Activated naive CD8-positive, alpha-beta T cell (primary cell): ENCODE measurements at regions not wholly inside any gene's neighbourhood (a gene's known extent, or its start where the extent isn't known, plus 50 kb on each side); places are given as distances from the start of the nearest gene placed in this dataset.

Source experiments
- H3K27ac Mint-ChIP-seq: one replicate; pipeline ENCODE4 v1.8.0; 2021; ENCODE audit warnings: mixed read lengths
- H3K27me3 Mint-ChIP-seq: one replicate; pipeline ENCODE4 v1.8.0; 2021; ENCODE audit warnings: mixed read lengths
- H3K36me3 Mint-ChIP-seq: one replicate; pipeline ENCODE4 v1.8.0; 2021; ENCODE audit warnings: mixed read lengths
- H3K4me1 Mint-ChIP-seq: one replicate; pipeline ENCODE4 v1.8.0; 2021; ENCODE audit warnings: low read depth, mixed read lengths
- H3K4me3 Mint-ChIP-seq: one replicate; pipeline ENCODE4 v1.8.0; 2021; ENCODE audit warnings: mild to moderate bottlenecking, mixed read lengths
- H3K9me3 Mint-ChIP-seq: one replicate; pipeline ENCODE4 v1.8.0; 2021; ENCODE audit warnings: low read depth, mixed read lengths

DNA sequence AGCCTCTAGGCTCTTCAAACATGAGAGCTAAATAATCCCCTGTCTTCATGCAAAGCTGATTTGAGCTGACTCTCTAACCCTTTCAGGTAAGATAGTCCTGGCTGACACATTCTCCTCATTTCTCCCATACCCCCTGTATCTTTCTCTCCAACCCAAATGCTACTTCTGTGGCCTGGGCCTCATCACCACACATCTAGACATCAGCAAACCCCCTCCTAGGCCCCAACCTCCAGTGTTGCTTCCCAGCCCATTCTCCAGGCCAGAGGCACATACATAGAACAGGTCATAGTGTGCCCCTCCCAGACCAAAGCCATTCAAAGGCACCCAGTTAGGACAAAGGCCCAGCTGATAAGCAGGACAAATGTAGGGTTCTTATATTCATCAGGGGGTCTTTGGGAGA, 84.9 kb downstream of the ANKRD60 start:
- peaks cover 15% of the 10 kb centered on the region for H3K27me3 Mint-ChIP-seq
- H3K27ac Mint-ChIP-seq: no peak overlapping the region
- H3K4me3 Mint-ChIP-seq: no peak overlapping the region
- H3K4me1 Mint-ChIP-seq: no peaks in the 10 kb centered on the region
- no peaks in the 10 kb centered on the region for H3K9me3 Mint-ChIP-seq
- H3K36me3 Mint-ChIP-seq: no peaks in the 10 kb centered on the region

DNA sequence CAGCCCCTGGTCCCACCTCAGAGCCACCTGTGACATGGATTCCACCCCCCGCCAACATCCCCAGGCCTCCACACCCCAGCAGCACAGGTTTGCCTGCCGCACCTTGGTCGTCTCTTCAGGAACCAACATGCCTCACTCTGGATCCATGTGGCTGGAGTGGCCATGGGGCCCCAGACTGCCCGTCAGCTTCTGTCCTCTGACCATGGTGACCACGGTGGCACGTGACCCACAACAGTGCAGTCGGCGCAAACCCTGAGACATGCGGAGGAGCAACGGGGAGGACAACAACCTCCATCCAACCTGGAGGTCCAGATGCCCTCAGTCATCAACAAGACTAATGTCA, 85.6 kb downstream of the ANKRD60 start:
- Mint-ChIP-seq H3K27ac (no peak overlapping the region), H3K36me3 (no peaks in the 10 kb centered on the region), H3K27me3 (peaks cover 14% of the 10 kb centered on the region), H3K9me3 (no peaks in the 10 kb centered on the region), H3K4me1 (no peaks in the 10 kb centered on the region), H3K4me3 (no peak overlapping the region)

DNA sequence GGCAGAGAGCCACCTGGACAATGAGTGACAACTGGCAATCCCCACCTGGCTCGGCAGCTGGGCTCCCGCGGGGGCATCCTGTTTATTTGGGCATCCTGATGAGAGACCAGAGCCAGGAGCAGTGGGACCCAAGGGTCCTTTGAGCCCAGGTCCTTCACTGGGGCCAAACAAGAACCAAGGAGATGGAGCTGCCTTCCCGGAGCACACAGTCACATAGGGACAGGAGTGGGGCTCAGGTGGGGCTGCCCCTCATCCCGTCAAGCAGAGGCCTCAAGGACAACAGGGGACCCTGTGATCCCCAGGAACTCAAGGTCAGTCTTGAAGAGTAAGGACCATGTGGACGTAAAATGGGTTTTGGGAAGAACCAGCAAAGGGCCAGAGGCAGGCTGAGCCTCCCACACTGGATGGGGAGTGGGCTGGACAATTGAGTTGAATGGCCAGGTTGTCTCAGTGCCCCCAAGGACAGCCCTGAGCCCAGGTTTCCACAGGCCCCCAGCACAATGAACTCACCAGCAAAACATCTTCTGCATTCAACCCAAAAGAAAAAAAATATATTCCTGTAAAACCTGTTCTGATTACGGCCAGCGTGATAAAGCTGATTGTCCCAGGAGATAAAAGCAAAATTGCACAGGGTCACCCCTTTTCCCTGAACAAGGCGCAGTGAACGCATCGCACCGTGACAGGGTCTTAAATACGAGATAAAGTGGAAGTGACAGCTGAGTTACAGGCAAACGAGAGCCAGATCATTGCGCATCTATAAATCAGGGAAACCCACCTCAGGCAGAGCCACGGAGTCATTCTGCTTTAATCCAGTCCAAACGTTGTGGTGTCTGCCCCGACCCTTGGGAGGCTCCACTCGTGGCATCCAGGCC, 86.2 kb downstream of the ANKRD60 start:
- Mint-ChIP-seq H3K27me3 (peaks cover 16% of the 10 kb centered on the region), H3K4me3 (no peak overlapping the region), H3K36me3 (no peaks in the 10 kb centered on the region), H3K9me3 (no peaks in the 10 kb centered on the region), H3K4me1 (no peaks in the 10 kb centered on the region), H3K27ac (no peak overlapping the region)

DNA sequence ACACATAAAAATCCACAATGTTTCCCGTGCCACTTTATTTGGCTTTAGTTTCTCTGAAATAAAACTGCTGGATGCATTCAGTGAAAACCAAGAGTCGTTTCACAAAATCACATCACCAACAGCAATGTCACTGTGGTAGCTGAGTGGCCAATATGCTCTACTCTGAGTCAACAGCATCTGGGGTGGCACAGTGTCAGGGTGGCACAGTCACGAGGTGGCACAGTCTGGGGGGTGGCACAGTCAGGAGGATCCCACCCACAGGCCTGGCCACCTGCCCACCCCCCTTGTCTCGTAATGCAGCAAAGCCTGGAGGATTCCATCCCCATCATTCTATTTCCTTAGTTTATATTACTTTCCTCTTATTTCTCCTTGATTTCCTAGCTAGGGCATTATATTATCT, 87.0 kb downstream of the ANKRD60 start:
- no peak overlapping the region for H3K4me3 Mint-ChIP-seq
- peaks cover 19% of the 10 kb centered on the region for H3K27me3 Mint-ChIP-seq
- H3K9me3 Mint-ChIP-seq: no peaks in the 10 kb centered on the region
- no peak overlapping the region for H3K27ac Mint-ChIP-seq
- H3K4me1 Mint-ChIP-seq: no peaks in the 10 kb centered on the region
- H3K36me3 Mint-ChIP-seq: no peaks in the 10 kb centered on the region

DNA sequence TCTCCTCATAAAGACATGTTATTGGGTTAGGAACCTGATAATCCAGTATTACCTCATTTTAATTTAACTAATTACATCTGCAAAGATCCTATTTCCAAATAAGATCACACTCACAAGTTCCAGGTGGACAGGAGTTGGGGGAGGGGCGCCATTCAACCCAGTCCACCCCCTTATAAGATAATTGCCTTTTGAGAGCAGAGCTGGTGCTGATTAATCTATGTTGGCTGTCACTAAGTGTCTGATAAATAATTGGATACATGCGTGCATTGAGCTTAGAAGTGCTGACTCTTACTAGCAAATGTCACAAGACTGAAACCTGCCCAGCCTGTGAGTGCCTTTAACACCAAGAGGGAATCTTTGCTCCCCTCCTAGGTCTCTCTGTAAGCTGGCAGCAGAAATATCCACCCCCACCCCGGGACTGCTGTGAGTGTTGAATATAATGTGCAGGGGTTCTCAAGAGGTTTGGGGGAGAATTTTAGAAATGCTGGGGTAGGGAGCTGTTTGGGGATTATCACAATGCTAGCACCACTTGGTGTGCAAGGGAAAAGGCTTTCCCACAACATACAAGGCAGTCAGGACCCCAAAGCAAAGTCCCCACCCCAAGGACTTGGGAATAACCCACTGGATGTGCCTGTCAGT, 87.5 kb downstream of the ANKRD60 start:
- no peak overlapping the region for H3K4me3 Mint-ChIP-seq
- peaks cover 19% of the 10 kb centered on the region for H3K27me3 Mint-ChIP-seq
- no peaks in the 10 kb centered on the region for H3K36me3 Mint-ChIP-seq

DNA sequence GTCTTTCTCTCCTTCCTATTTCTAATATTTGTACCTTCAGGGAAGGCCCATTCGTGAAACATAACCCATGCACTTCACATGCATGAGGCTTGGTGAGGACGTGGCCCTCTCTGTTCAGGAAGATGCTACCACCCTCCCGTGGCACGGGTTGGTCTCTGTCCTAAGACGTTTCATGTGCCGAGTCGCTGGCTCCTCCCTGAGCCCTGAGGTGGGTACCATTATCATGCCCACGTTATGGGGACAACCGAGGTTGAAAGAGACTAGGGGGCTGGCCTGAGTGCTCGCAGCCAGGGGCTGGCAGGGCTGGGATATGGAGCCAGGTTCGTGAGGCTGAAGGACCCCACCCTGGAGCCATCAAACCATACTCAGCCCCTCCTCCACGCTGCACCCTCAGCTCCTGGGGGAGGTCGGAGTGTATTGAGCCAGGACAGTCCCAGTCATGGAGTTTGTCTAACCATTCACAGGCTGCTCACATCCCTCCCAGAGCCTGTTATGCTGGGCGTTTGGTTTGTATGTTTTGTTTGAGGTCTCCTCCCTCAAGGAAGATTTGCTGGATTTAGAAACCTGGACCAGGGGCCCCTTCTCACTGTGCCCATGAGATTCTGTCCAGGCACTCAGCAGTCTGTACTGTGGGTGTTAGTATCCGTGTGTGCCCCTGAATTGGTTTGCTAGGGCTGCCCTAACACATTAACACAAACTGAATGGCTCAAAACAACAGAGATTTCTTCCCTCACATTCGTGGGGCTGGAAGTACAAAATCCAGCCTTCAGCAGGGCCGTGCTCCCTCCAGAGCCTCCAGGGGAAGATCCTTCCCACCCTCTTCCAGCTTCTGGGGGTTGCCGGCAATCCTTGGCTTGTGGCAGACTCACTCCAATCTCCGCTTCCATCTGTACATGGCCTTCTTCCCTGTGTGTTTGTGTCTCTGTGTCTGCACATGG, 88.3 kb downstream of the ANKRD60 start:
- Mint-ChIP-seq H3K36me3 (no peaks in the 10 kb centered on the region), H3K4me3 (no peak overlapping the region), H3K27ac (no peak overlapping the region), H3K4me1 (peaks cover 2% of the 10 kb centered on the region), H3K9me3 (no peaks in the 10 kb centered on the region), H3K27me3 (peaks cover 21% of the 10 kb centered on the region)

More for the DNA sequence above, 87.5 kb downstream of the ANKRD60 start:
- Mint-ChIP-seq H3K9me3 (no peaks in the 10 kb centered on the region), H3K4me1 (no peaks in the 10 kb centered on the region), H3K27ac (no peak overlapping the region)

DNA sequence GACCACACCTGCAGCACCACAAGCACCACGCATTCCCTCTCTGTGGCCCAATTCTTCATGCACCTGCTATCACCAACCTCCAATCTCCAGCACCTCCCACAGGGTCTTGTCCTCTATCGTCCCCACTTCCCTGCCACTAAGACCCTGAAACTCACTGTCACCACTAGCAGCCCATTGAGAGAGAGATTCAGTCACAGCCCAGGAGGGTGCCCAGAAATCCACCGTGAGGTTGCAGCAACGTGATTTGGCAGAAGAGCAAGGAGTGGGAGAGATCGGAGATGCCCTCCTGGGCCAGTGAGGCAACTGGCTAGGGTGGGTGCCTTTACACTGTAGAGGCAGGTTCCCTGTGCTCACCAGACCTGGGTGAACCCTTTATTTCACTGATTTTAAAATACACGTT, 90.1 kb downstream of the ANKRD60 start:
- Mint-ChIP-seq H3K27me3 (peaks cover 30% of the 10 kb centered on the region), H3K27ac (no peak overlapping the region), H3K9me3 (no peaks in the 10 kb centered on the region), H3K4me1 (peaks cover 4% of the 10 kb centered on the region), H3K4me3 (no peak overlapping the region), H3K36me3 (no peaks in the 10 kb centered on the region)

DNA sequence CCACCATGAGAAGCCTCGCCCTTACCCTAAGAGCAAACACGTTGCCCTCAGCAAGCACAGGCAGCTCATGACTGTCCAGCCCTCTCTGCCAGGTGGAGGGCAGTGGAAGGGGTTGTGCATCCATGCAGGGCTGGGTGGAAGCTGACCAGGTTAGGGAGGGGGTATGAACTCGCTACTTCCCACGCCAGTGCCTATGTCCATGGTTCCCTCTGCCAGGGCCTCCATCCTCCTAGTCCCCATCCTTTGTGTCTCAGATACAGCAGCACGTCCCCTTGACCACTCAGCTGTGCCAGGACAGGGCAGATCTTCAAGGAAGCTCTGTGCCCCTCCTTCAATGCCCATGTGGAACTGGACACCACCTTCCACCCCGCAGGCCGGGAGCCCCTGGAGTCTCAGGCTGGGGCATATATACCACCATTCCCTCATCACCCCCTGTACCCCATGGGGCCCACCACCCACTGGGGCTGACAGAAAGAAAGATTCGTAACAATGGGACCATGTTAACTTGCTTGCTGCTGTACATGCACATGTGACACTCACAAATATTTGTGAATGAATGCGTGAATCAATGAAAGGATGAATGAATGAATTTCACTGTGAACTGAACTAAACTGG, 90.7 kb downstream of the ANKRD60 start:
- Mint-ChIP-seq H3K36me3 (no peaks in the 10 kb centered on the region), H3K4me1 (peaks cover 4% of the 10 kb centered on the region), H3K27me3 (peaks cover 30% of the 10 kb centered on the region), H3K27ac (no peak overlapping the region), H3K9me3 (no peaks in the 10 kb centered on the region), H3K4me3 (no peak overlapping the region)

DNA sequence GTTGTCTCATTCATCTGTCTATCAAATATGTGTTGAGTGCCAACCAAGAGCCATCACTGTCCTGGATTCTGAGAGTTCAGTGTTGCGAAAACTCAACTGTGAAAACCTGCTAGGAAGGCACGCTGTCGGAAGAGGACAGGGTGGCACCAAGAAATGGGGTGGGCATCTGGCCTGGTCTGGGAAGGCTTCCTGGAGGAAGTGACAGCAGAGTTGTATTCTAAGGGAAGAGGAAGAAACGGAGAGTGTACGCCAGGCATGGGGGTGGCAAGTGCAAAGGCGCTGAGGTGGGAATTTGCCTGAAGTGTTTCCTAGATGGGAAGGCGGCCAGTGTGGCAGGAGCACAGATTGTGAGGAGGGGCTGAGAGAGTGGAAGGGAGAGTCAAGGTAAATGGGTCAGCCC, 91.2 kb downstream of the ANKRD60 start:
- Mint-ChIP-seq H3K4me1 (peaks cover 4% of the 10 kb centered on the region), H3K4me3 (no peak overlapping the region), H3K9me3 (no peaks in the 10 kb centered on the region), H3K27me3 (peaks cover 31% of the 10 kb centered on the region), H3K36me3 (no peaks in the 10 kb centered on the region), H3K27ac (no peak overlapping the region)

DNA sequence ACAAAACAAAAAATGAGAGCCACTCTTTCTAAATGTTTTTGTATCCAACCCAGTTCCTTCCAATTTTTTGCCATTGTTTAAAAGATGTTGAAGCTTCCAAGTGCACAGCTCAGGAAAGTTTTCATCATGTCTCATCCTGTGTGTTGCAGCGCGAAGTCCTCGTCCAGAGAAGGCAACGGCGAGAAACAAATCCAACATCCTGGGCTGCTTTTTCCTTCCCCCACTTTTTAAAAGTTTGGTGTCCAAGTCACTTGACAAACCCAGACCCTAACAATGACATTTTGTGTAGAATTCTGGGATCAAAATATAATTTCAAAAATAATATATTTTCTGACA, 92.3 kb downstream of the ANKRD60 start:
- peaks cover 40% of the 10 kb centered on the region for H3K27me3 Mint-ChIP-seq
- H3K27ac Mint-ChIP-seq: no peak overlapping the region
- peaks cover 13% of the 10 kb centered on the region for H3K4me1 Mint-ChIP-seq
- H3K9me3 Mint-ChIP-seq: no peaks in the 10 kb centered on the region
- no peak overlapping the region for H3K4me3 Mint-ChIP-seq
- no peaks in the 10 kb centered on the region for H3K36me3 Mint-ChIP-seq

DNA sequence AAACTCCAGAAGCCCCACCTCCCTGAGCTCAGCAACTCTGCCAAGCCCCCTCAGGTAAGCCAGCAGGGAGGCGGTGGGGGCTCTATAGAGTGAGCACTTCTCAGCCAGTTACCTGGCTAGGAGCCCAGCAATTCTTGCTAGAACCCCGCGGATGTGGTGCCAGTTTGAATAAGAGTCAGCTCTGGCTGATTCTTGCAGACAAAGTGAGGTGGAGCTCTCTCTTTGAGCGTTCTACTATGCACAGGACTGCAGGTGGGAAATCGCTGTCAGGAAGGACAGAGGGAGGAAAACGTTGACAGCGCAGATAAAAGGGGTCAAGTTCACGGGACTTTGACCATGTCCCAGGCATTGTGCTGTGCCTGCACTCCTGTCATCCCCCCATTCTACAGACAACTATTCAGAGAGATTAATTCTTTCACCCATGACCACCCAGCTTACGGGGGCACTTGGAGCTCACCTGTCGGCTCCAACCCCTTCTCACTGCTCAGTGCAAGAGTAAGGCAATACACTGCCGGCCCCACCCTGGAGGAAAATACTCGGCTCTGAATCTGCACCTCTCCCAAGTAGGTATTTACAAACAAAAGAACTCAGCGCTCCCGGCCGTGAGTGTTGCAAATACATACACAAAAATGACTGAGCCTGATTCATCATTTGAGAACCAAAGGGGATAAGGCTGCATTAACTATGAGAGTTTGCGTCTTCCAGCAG, 92.9 kb downstream of the ANKRD60 start:
- Mint-ChIP-seq H3K27ac (no peak overlapping the region), H3K27me3 (peaks cover 40% of the 10 kb centered on the region), H3K4me1 (peaks cover 13% of the 10 kb centered on the region), H3K36me3 (no peaks in the 10 kb centered on the region), H3K9me3 (no peaks in the 10 kb centered on the region), H3K4me3 (no peak overlapping the region)

DNA sequence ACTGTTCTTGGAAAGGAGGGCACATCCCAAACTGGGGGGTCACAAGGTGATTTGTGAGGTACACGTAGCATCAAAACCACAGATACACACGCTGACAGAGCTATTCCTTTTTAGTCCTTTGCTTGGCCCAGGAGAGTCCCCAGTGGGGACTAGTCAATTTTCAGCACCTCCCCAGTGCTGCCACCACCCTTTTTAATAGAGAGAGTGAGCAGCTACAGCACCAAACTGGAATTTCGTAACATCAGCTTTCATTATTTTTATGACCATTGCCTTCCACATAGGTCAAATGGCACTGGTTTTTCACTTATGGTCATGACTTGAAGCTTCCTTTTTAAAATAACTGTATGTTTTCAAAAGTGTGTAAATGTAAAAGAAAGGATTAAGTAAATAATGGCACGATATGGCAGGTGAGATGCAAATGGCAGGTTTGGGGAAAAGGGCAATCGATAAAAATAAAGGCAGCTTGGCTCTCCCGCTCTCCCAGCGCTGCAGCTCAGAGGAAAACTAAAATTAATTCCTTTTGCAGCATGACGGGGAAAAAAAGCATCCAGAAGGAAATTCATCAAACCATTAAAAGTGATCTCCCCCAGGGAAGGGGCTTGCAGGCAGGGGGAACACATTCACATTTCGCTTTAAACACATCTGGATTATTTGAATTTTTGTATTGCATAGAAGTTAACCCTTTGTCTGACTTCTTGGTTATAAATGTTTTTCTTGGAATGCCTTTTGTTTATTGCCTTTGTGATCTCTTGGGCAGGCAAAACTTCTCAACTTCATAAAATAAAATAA, 95.2 kb downstream of the ANKRD60 start:
- Mint-ChIP-seq H3K36me3 (no peaks in the 10 kb centered on the region), H3K4me3 (no peak overlapping the region), H3K4me1 (peaks cover 14% of the 10 kb centered on the region), H3K27me3 (peaks cover 39% of the 10 kb centered on the region), H3K9me3 (no peaks in the 10 kb centered on the region), H3K27ac (no peak overlapping the region)

DNA sequence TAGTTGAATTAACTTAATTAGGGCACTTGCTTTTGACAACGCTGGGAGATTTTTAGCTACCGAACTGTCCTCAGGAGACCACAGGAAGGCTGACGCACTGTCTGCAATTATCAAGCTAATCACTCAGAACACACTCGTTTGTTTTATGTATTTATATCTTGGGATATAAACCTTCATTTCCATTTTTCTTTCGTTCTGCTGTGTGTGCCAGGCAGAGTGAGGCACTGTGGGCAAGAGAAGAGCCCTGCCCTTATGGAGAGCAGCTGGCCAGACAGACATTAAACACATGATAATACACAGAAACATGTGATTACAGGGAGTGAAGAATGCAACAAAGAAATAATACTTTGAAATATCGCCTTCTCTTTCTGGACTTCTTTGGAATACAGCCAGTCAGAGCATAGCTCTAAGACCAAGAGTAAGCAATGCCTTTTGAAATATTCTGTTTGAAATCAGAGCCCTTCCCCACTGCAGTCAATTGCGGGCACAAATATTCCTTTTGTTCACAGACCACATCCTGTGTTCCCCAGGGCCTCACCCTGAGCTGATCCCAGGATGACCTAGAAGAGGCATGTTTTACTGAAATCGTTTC, 96.8 kb downstream of the ANKRD60 start:
- H3K27me3 Mint-ChIP-seq: peaks cover 33% of the 10 kb centered on the region
- no peaks in the 10 kb centered on the region for H3K36me3 Mint-ChIP-seq
- peaks cover 20% of the 10 kb centered on the region for H3K4me1 Mint-ChIP-seq
- H3K27ac Mint-ChIP-seq: no peak overlapping the region
- H3K4me3 Mint-ChIP-seq: peak overlapping the region; percentile 2
- H3K9me3 Mint-ChIP-seq: no peaks in the 10 kb centered on the region
